ENCODE measurements at regions not wholly inside any gene's neighbourhood (a gene's known extent, or its start where the extent isn't known, plus 50 kb on each side); places are given as distances from the start of the nearest gene placed in this dataset.

DNA sequence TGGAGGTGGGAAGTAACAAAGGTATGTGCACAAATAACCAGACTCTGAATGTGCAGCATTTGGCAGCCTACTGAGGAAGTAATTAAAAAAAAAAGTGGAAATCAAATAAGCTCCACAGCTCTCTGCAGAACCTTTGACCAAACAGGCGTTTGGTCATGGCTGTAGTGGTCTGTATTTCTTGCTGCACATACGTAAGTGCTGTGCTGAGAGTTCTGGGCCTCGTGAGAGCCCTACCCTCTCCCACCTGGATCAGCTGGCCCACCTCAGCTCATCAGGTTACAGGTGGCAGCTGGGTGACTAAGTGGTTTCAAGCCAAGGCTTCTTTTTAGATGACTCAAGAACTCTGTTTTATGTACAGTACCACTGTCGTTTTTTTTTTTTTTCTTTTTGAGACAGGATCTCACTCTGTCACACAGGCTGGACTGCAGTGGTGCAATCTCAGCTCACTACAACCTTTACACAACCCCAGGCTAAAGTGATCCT lies 178.2 kb upstream of the KLF6 start:
- TF ChIP-seq, protein P1, sequence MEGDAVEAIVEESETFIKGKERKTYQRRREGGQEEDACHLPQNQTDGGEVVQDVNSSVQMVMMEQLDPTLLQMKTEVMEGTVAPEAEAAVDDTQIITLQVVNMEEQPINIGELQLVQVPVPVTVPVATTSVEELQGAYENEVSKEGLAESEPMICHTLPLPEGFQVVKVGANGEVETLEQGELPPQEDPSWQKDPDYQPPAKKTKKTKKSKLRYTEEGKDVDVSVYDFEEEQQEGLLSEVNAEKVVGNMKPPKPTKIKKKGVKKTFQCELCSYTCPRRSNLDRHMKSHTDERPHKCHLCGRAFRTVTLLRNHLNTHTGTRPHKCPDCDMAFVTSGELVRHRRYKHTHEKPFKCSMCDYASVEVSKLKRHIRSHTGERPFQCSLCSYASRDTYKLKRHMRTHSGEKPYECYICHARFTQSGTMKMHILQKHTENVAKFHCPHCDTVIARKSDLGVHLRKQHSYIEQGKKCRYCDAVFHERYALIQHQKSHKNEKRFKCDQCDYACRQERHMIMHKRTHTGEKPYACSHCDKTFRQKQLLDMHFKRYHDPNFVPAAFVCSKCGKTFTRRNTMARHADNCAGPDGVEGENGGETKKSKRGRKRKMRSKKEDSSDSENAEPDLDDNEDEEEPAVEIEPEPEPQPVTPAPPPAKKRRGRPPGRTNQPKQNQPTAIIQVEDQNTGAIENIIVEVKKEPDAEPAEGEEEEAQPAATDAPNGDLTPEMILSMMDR (IDR thresholded peaks at IDR 0.05): no peak

DNA sequence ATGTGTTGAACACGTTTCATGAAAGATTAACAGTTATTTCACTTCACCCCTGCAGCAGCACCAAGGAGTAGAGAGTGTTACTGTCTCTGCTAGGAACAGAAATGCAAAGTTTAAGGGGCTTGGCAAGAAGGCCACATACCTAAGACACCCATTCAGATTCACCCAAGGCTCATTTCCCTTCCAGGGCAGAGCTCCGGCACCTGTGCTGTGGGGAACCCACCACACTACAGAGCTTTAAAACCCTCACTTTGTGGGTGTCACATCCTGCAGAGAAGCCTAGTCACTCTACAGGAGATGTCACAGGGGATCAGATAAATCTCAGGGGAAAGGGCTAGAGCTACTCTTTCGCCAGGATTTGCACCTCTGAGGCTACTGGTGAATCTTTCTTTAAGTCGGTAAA lies 176.1 kb upstream of the KLF6 start:
- TF ChIP-seq, protein P1 (IDR thresholded peaks at IDR 0.05): no peak
- Histone ChIP-seq H3K27ac (no peak overlapping the region), H3K9me3 (no peaks in the 10 kb centered on the region)

More for the DNA sequence above, 178.2 kb upstream of the KLF6 start:
- Histone ChIP-seq H3K4me3 (no peak overlapping the region), H3K36me3 (no peaks in the 10 kb centered on the region), H3K9me3 (no peaks in the 10 kb centered on the region), H3K4me1 (peaks cover 0 to 4% of the 10 kb centered on the region in 2 donors), H3K27me3 (no peaks in the 10 kb centered on the region), H3K27ac (no peak overlapping the region)
- no peak for DNase-seq (ENCODE audit: low spot score)

DNA sequence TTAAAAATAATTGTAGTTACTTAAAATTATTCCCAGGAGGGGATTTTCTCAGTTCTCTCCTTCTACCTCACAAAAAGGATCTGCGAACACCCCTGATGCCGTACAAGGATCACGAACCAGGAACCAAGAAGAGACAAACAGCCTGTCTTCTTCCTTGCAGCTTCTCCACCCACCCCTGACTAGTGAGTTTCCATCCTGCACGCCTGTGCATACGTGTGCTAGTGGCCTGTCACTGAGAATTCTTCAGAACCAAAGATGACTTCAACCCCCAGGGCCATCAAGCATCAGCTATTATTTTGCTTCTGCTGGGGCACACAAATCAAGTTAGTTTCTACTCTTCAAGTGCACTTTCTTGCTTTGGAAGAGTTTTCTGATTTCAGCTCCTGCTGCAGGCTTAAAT lies 175.5 kb upstream of the KLF6 start:
- H3K36me3 ChIP-seq: no peaks in the 10 kb centered on the region
- H3K4me3 ChIP-seq: no peak overlapping the region
- DNase-seq (ENCODE audit: low spot score): no peak
- H3K27ac ChIP-seq: no peak overlapping the region
- peaks cover 0 to 4% of the 10 kb centered on the region in 2 donors for H3K4me1 ChIP-seq
- H3K27me3 ChIP-seq: no peaks in the 10 kb centered on the region
- no peaks in the 10 kb centered on the region for H3K9me3 ChIP-seq
- TF ChIP-seq, protein P1 (IDR thresholded peaks at IDR 0.05): no peak

More for the DNA sequence above, 176.1 kb upstream of the KLF6 start:
- H3K4me3 ChIP-seq: no peak overlapping the region
- H3K36me3 ChIP-seq: no peaks in the 10 kb centered on the region
- H3K4me1 ChIP-seq: peaks cover 0 to 4% of the 10 kb centered on the region in 2 donors
- H3K27me3 ChIP-seq: no peaks in the 10 kb centered on the region
- DNase-seq (ENCODE audit: low spot score): no peak

DNA sequence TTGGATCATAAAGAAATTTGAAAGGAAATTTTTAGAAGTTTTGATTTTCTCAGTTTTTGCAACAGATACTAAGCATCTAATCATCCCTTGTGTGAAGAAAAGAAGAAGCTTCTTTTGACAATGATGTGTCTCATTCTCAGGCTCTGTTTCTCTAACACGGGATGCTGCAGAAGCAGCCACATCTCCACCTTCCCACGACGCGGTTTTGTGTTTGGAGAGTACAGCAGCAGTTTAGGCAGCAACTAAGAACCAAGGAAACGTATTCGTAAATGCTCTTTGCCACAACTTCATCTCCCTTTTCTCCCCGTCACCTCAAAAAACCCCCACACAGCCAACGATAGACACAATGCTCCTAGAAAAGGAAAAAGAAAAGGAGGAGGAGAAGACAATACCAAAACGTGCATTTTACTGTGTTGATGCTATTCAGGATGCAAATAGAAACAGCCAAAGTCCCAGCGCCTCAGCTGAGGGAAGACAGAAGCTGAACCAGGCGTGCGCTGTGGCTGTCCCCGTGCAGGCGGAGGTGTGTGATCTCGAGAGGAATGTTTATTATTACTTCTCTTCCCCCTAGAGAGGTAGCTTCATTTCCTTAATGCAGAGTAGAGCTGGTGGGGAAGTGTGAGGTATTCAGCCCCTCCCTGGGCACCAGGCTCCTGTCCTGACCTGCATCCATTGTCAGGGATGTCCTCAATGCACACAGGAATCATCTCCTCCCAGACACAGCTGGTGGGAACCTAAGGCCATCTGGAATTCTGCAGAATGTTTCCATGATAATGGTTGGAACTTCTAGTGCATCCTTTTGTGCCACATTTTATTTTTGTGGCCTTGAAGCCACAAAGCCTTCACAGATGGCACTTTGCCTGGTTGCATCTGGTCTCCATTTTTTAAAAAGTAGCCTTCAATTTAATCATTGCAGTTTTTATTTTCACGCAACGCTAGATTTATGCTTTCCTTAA lies 174.6 kb upstream of the KLF6 start:
- Histone ChIP-seq H3K27ac (no peak overlapping the region), H3K4me1 (peaks cover 0 to 4% of the 10 kb centered on the region in 2 donors), H3K36me3 (no peaks in the 10 kb centered on the region), H3K9me3 (no peaks in the 10 kb centered on the region), H3K4me3 (no peak overlapping the region), H3K27me3 (no peaks in the 10 kb centered on the region)
- TF ChIP-seq, protein P1 (IDR thresholded peaks at IDR 0.05): no peak
- no peak for DNase-seq (ENCODE audit: low spot score)

DNA sequence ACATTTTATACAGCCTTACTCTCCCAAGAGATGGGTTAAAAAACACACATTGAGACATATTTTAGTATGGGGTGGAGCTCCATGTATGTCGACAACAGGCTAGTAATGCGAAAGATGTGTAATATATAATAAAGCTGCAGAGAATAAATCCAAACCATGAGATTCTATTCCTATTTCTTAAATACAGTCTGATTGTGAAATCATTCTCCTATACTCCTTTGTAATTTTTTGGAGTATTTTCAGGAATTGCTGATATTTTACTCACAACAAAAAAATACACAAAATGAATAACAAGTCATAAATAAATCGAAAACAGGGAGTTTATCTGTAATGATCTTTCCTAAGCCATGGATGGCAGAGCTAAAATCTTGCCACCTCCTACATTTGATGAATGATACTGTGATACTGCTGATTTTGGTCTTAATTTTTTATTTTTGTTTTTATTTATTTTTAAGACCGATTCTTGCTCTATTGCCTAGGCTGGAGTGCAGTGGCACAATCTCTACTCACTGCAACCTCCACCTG lies 173.5 kb upstream of the KLF6 start:
- no peak overlapping the region for H3K27ac ChIP-seq
- no peak for DNase-seq (ENCODE audit: low spot score)
- TF ChIP-seq, protein P1 (IDR thresholded peaks at IDR 0.05): no peak

More for the DNA sequence above, 173.5 kb upstream of the KLF6 start:
- Histone ChIP-seq H3K4me3 (no peak overlapping the region), H3K27me3 (no peaks in the 10 kb centered on the region), H3K36me3 (no peaks in the 10 kb centered on the region), H3K4me1 (peaks cover 0 to 4% of the 10 kb centered on the region in 2 donors), H3K9me3 (no peaks in the 10 kb centered on the region)

All from right atrium auricular region (tissue), 2 donors.